WTC11 (cell line): ENCODE measurements at regions not wholly inside any gene's neighbourhood (a gene's known extent, or its start where the extent isn't known, plus 50 kb on each side); places are given as distances from the start of the nearest gene placed in this dataset.

Source experiments
- ATAC-seq: fragments of 200-7000 bp; cut with Tn5 transposase; 2 replicates; pipeline ENCODE4 v1.10.0; 2021; ENCODE audit warnings: mild to moderate bottlenecking, moderate library complexity
- CTCF ChIA-PET: fragments of 300-600 bp; sonication (Branson Sonifier 250); formaldehyde crosslinking; loops from one replicate; lab custom pipeline; 2021; ENCODE audit warnings: antibody characterized with exemption; lab: Charles Lee
- POLR2A ChIA-PET: fragments of 350-600 bp; sonication (Branson Sonifier 250); formaldehyde crosslinking; loops from one replicate; lab custom pipeline; 2021; ENCODE audit warnings: antibody characterized with exemption; lab: Charles Lee
- DNase-seq: peaks from one replicate; pipeline ENCODE4 v3.0.0; 2021; ENCODE audit warnings: low spot score
- H3K27ac Mint-ChIP-seq: 2 replicates; pipeline ENCODE4 v1.8.0; 2021; ENCODE audit warnings: mixed read lengths
- H3K27me3 Mint-ChIP-seq: 2 replicates; pipeline ENCODE4 v1.8.0; 2021; ENCODE audit warnings: low read depth, mild to moderate bottlenecking, moderate library complexity, mixed read lengths
- H3K36me3 Mint-ChIP-seq: 2 replicates; pipeline ENCODE4 v1.8.0; 2021; ENCODE audit warnings: mixed read lengths
- H3K4me1 Mint-ChIP-seq: 2 replicates; pipeline ENCODE4 v1.8.0; 2022; ENCODE audit warnings: mixed read lengths
- H3K4me3 Mint-ChIP-seq: 2 replicates; pipeline ENCODE4 v1.8.0; 2021; ENCODE audit warnings: mild to moderate bottlenecking, moderate library complexity, mixed read lengths
- H3K9me3 Mint-ChIP-seq: 2 replicates; pipeline ENCODE4 v1.8.0; 2021; ENCODE audit warnings: mixed read lengths
- AR ChIP-seq: fragments of 250-450 bp; sonication (Bioruptor Pico); IDR thresholded peaks from 2 replicates; pipeline ENCODE4 v1.9.0; 2021; ENCODE audit warnings: mild to moderate bottlenecking
- CREB1 ChIP-seq: sonication (generic); formaldehyde crosslinking; IDR thresholded peaks from 2 replicates; pipeline ENCODE4 v1.8.0; 2023; ENCODE audit warnings: mild to moderate bottlenecking, missing genetic modification reagents
- CREM ChIP-seq: sonication (generic); formaldehyde crosslinking; IDR thresholded peaks from 2 replicates; pipeline ENCODE4 v1.8.1; 2022; ENCODE audit warnings: mild to moderate bottlenecking, missing genetic modification reagents, moderate library complexity
- ERG ChIP-seq: fragments of 250-450 bp; sonication (Bioruptor Pico); IDR thresholded peaks from 2 replicates; pipeline ENCODE4 v1.8.0; 2021; ENCODE audit warnings: mild to moderate bottlenecking
- FOXJ3 ChIP-seq: sonication (generic); formaldehyde crosslinking; IDR thresholded peaks from 2 replicates; pipeline ENCODE4 v1.9.0; 2021; ENCODE audit warnings: missing genetic modification reagents, mild to moderate bottlenecking, borderline replicate concordance
- FOXK1 ChIP-seq: sonication (generic); formaldehyde crosslinking; IDR thresholded peaks from 2 replicates; pipeline ENCODE4 v1.8.0; 2022; ENCODE audit warnings: mild to moderate bottlenecking, moderate library complexity, missing genetic modification reagents
- GRHL2 ChIP-seq: fragments of 250-450 bp; sonication (Bioruptor Pico); IDR thresholded peaks from 2 replicates; pipeline ENCODE4 v1.8.0; 2022; ENCODE audit warnings: mild to moderate bottlenecking, moderate library complexity; ENCODE audit not compliant: insufficient replicate concordance, severe bottlenecking
- JUN ChIP-seq: sonication (generic); formaldehyde crosslinking; IDR thresholded peaks from 2 replicates; pipeline ENCODE4 v1.8.0; 2023; ENCODE audit warnings: mild to moderate bottlenecking, missing genetic modification reagents
- MLX ChIP-seq: sonication (generic); formaldehyde crosslinking; IDR thresholded peaks from 2 replicates; pipeline ENCODE4 v1.8.1; 2023; ENCODE audit warnings: mild to moderate bottlenecking, missing genetic modification reagents, moderate library complexity
- NR2C2 ChIP-seq: sonication (generic); formaldehyde crosslinking; IDR thresholded peaks from 2 replicates; pipeline ENCODE4 v1.8.0; 2022; ENCODE audit warnings: mild to moderate bottlenecking, missing genetic modification reagents
- OVOL2 ChIP-seq: fragments of 250-450 bp; sonication (Bioruptor Pico); IDR thresholded peaks from 2 replicates; pipeline ENCODE4 v1.9.0; 2021; ENCODE audit warnings: mild to moderate bottlenecking, borderline replicate concordance
- PRDM15 ChIP-seq: sonication (generic); formaldehyde crosslinking; IDR thresholded peaks from 2 replicates; pipeline ENCODE4 v1.8.0; 2022; ENCODE audit warnings: missing genetic modification reagents
- SMAD4 ChIP-seq: sonication (generic); formaldehyde crosslinking; IDR thresholded peaks from 2 replicates; pipeline ENCODE4 v1.8.0; 2022; ENCODE audit warnings: mild to moderate bottlenecking, missing genetic modification reagents
- ZNF232 ChIP-seq: sonication (generic); formaldehyde crosslinking; IDR thresholded peaks from 2 replicates; pipeline ENCODE4 v1.8.0; 2022; ENCODE audit warnings: mild to moderate bottlenecking, missing genetic modification reagents
- ZNF317 ChIP-seq: sonication (generic); formaldehyde crosslinking; IDR thresholded peaks from 2 replicates; pipeline ENCODE4 v1.8.1; 2023; ENCODE audit warnings: low read depth, mild to moderate bottlenecking, moderate library complexity, missing genetic modification reagents, borderline replicate concordance
- ZNF416 ChIP-seq: fragments of 250-450 bp; sonication (Bioruptor Pico); IDR thresholded peaks from 2 replicates; pipeline ENCODE4 v1.9.0; 2021; ENCODE audit warnings: mild to moderate bottlenecking, inconsistent platforms
- ZNF671 ChIP-seq: fragments of 250-450 bp; sonication (Bioruptor Pico); IDR thresholded peaks from 2 replicates; pipeline ENCODE4 v1.8.0; 2021; ENCODE audit warnings: mild to moderate bottlenecking
- TF ChIP-seq, protein P1 (sequence below): fragments of 250-450 bp; sonication (Bioruptor Pico); IDR thresholded peaks from 2 replicates; pipeline ENCODE4 v2.1.2; 2022; ENCODE audit warnings: mild to moderate bottlenecking, moderate library complexity
- TF ChIP-seq, protein P2 (sequence below): sonication (generic); formaldehyde crosslinking; IDR thresholded peaks from 2 replicates; pipeline ENCODE4 v1.8.1; 2022; ENCODE audit warnings: mild to moderate bottlenecking, missing genetic modification reagents, moderate library complexity, borderline replicate concordance
- TF ChIP-seq, protein P3 (sequence below): sonication (generic); formaldehyde crosslinking; IDR thresholded peaks from 2 replicates; pipeline ENCODE4 v1.8.0; 2023; ENCODE audit warnings: missing genetic modification reagents

DNA sequence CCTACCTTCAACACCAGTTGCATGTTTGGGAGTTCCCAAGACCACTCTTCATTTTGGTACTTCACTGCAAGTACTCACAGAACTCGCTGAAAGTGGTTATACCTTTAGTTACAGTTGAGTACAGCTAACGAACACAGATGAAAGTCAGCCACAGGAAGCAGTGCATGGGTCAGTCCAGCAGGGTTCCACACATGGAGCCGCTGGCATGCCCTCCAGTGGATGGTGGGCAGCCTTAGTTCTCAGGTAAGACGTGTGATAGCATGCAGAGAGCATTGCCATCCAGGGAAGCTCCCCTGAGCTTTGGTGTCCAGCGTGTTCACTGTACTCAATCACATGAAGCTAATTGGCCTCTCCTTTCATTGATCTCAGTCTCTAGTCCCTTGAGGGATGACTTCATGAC is 815.3 kb downstream of the RNF144A start:
- peaks cover 4% of the 10 kb centered on the region; the same call in 1 of the 2 replicates for H3K9me3 Mint-ChIP-seq
- TF ChIP-seq GRHL2 (CRISPR knock-in tag) = no peak
- TF ChIP-seq ZNF416 (CRISPR knock-in tag) = no peak
- TF ChIP-seq, protein P1, sequence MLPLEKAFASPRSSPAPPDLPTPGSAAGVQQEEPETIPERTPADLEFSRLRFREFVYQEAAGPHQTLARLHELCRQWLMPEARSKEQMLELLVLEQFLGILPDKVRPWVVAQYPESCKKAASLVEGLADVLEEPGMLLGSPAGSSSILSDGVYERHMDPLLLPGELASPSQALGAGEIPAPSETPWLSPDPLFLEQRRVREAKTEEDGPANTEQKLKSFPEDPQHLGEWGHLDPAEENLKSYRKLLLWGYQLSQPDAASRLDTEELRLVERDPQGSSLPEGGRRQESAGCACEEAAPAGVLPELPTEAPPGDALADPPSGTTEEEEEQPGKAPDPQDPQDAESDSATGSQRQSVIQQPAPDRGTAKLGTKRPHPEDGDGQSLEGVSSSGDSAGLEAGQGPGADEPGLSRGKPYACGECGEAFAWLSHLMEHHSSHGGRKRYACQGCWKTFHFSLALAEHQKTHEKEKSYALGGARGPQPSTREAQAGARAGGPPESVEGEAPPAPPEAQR = no peak
- no peak for TF ChIP-seq CREM
- no peak for TF ChIP-seq ERG
- no peak for TF ChIP-seq SMAD4 (CRISPR knock-in tag)
- TF ChIP-seq, protein P2, sequence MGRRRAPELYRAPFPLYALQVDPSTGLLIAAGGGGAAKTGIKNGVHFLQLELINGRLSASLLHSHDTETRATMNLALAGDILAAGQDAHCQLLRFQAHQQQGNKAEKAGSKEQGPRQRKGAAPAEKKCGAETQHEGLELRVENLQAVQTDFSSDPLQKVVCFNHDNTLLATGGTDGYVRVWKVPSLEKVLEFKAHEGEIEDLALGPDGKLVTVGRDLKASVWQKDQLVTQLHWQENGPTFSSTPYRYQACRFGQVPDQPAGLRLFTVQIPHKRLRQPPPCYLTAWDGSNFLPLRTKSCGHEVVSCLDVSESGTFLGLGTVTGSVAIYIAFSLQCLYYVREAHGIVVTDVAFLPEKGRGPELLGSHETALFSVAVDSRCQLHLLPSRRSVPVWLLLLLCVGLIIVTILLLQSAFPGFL (CRISPR knock-in tag) = no peak
- TF ChIP-seq NR2C2 (CRISPR knock-in tag) = no peak
- no peak for TF ChIP-seq MLX
- TF ChIP-seq JUN (CRISPR knock-in tag) = no peak
- no peak for TF ChIP-seq PRDM15 (CRISPR knock-in tag)
- no peak for TF ChIP-seq ZNF671 (CRISPR knock-in tag)
- TF ChIP-seq, protein P3, sequence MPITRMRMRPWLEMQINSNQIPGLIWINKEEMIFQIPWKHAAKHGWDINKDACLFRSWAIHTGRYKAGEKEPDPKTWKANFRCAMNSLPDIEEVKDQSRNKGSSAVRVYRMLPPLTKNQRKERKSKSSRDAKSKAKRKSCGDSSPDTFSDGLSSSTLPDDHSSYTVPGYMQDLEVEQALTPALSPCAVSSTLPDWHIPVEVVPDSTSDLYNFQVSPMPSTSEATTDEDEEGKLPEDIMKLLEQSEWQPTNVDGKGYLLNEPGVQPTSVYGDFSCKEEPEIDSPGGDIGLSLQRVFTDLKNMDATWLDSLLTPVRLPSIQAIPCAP (CRISPR knock-in tag) = no peak
- TF ChIP-seq FOXJ3 = no peak
- TF ChIP-seq ZNF232 (CRISPR knock-in tag) = no peak
- TF ChIP-seq ZNF317 (CRISPR knock-in tag) = no peak
- TF ChIP-seq CREB1 (CRISPR knock-in tag) = no peak
- no peak for TF ChIP-seq AR
- TF ChIP-seq OVOL2 (CRISPR knock-in tag) = no peak
- no peak for TF ChIP-seq FOXK1 (CRISPR knock-in tag)

More for the DNA sequence above, 815.3 kb downstream of the RNF144A start:
- ChIA-PET CTCF (interaction anchor here (1.5 kb wide), 1 partner anchor 9 kb away, joined by 3 read pairs; no protein-coding TSS in a partner anchor), POLR2A (no interaction called here)
- no peak overlapping the region for H3K4me3 Mint-ChIP-seq
- no peak overlapping the region for H3K27ac Mint-ChIP-seq
- DNase-seq = no peak
- no peak for ATAC-seq
- H3K27me3 Mint-ChIP-seq = no peaks in the 10 kb centered on the region; the same call in none of the 2 replicates
- H3K36me3 Mint-ChIP-seq = no peaks in the 10 kb centered on the region
- peaks cover 18% of the 10 kb centered on the region for H3K4me1 Mint-ChIP-seq
